ENCODE measurements at regions not wholly inside any gene's neighbourhood (a gene's known extent, or its start where the extent isn't known, plus 50 kb on each side); places are given as distances from the start of the nearest gene placed in this dataset.
"Not testable (repeated sequence)": the region's sequence is repeated elsewhere in the genome, so short reads cannot be mapped to it uniquely, and the experiment has no call there.

GRCh38 chr5:51156222-51156621 lies 227.0 kb upstream of the ISL1 start:
- Histone ChIP-seq H3K36me3 (ENCODE audit: insufficient read depth, insufficient read length, low read length) (no peaks in the 10 kb centered on the region), H3K4me1 (ENCODE audit: insufficient read depth, insufficient read length) (no peaks in the 10 kb centered on the region), H3K9ac (ENCODE audit: insufficient read length, low read depth) (no peak overlapping the region), H3K4me3 (ENCODE audit: insufficient read length, low read depth) (no peak overlapping the region), H3K27me3 (ENCODE audit: insufficient read depth, insufficient read length) (no peaks in the 10 kb centered on the region), H3K9me3 (ENCODE audit: insufficient read depth, low read length) (no peaks in the 10 kb centered on the region; the same call in none of the 2 replicates)
- no peak for DNase-seq (ENCODE audit: low read depth, low spot score)
- no peak for TF ChIP-seq ZNF274 (IDR thresholded peaks at IDR 0.05; ENCODE audit: low read depth, low read length)
- TF ChIP-seq YY1 (IDR thresholded peaks at IDR 0.05; ENCODE audit: insufficient read depth, insufficient read length): no peak
- no peak for TF ChIP-seq SUZ12 (IDR thresholded peaks at IDR 0.05; ENCODE audit: extremely low read depth, insufficient read depth, insufficient read length)

- Histone ChIP-seq H3K4me1 (ENCODE audit: insufficient read depth, insufficient read length) (no peaks in the 10 kb centered on the region), H3K9ac (ENCODE audit: insufficient read length, low read depth) (no peak overlapping the region), H3K9me3 (ENCODE audit: insufficient read depth, low read length) (no peaks in the 10 kb centered on the region; the same call in none of the 2 replicates), H3K36me3 (ENCODE audit: insufficient read depth, insufficient read length, low read length) (no peaks in the 10 kb centered on the region), H3K4me3 (ENCODE audit: insufficient read length, low read depth) (no peak overlapping the region), H3K27me3 (ENCODE audit: insufficient read depth, insufficient read length) (no peaks in the 10 kb centered on the region)
- TF ChIP-seq YY1 (IDR thresholded peaks at IDR 0.05; ENCODE audit: insufficient read depth, insufficient read length) (no peak), SUZ12 (IDR thresholded peaks at IDR 0.05; ENCODE audit: extremely low read depth, insufficient read depth, insufficient read length) (no peak), ZNF274 (IDR thresholded peaks at IDR 0.05; ENCODE audit: low read depth, low read length) (no peak)
- DNase-seq (ENCODE audit: low read depth, low spot score): peak; percentile 16
Measured at GRCh38 chr5:51156838-51157237, 226.4 kb upstream of the ISL1 start.

- H3K9ac ChIP-seq (ENCODE audit: insufficient read length, low read depth): no peak overlapping the region
- no peaks in the 10 kb centered on the region for H3K27me3 ChIP-seq (ENCODE audit: insufficient read depth, insufficient read length)
- H3K4me1 ChIP-seq (ENCODE audit: insufficient read depth, insufficient read length): no peaks in the 10 kb centered on the region
- TF ChIP-seq SUZ12 (IDR thresholded peaks at IDR 0.05; ENCODE audit: extremely low read depth, insufficient read depth, insufficient read length) (no peak), ZNF274 (IDR thresholded peaks at IDR 0.05; ENCODE audit: low read depth, low read length) (no peak), YY1 (IDR thresholded peaks at IDR 0.05; ENCODE audit: insufficient read depth, insufficient read length) (no peak)
- H3K9me3 ChIP-seq (ENCODE audit: insufficient read depth, low read length): no peaks in the 10 kb centered on the region; the same call in none of the 2 replicates
- no peak for DNase-seq (ENCODE audit: low read depth, low spot score)
- H3K4me3 ChIP-seq (ENCODE audit: insufficient read length, low read depth): no peak overlapping the region
- no peaks in the 10 kb centered on the region for H3K36me3 ChIP-seq (ENCODE audit: insufficient read depth, insufficient read length, low read length)
Measured at GRCh38 chr5:51159164-51159563, 224.1 kb upstream of the ISL1 start.

GRCh38 chr5:51159606-51160005 lies 223.6 kb upstream of the ISL1 start:
- Histone ChIP-seq H3K4me3 (ENCODE audit: insufficient read length, low read depth) (no peak overlapping the region), H3K27me3 (ENCODE audit: insufficient read depth, insufficient read length) (no peaks in the 10 kb centered on the region)
- TF ChIP-seq YY1 (IDR thresholded peaks at IDR 0.05; ENCODE audit: insufficient read depth, insufficient read length) (no peak), ZNF274 (IDR thresholded peaks at IDR 0.05; ENCODE audit: low read depth, low read length) (no peak), SUZ12 (IDR thresholded peaks at IDR 0.05; ENCODE audit: extremely low read depth, insufficient read depth, insufficient read length) (no peak)

GRCh38 chr5:51162245-51162644 lies 221.0 kb upstream of the ISL1 start:
- TF ChIP-seq YY1 (IDR thresholded peaks at IDR 0.05; ENCODE audit: insufficient read depth, insufficient read length) (no peak), ZNF274 (IDR thresholded peaks at IDR 0.05; ENCODE audit: low read depth, low read length) (no peak), SUZ12 (IDR thresholded peaks at IDR 0.05; ENCODE audit: extremely low read depth, insufficient read depth, insufficient read length) (no peak)
- H3K9me3 ChIP-seq (ENCODE audit: insufficient read depth, low read length): no peaks in the 10 kb centered on the region; the same call in 1 of the 2 replicates

More at GRCh38 chr5:51159606-51160005, 223.6 kb upstream of the ISL1 start:
- Histone ChIP-seq H3K9ac (ENCODE audit: insufficient read length, low read depth) (no peak overlapping the region), H3K36me3 (ENCODE audit: insufficient read depth, insufficient read length, low read length) (no peaks in the 10 kb centered on the region), H3K4me1 (ENCODE audit: insufficient read depth, insufficient read length) (no peaks in the 10 kb centered on the region), H3K9me3 (ENCODE audit: insufficient read depth, low read length) (no peaks in the 10 kb centered on the region; the same call in none of the 2 replicates)
- DNase-seq (ENCODE audit: low read depth, low spot score): no peak

GRCh38 chr5:51165621-51166020 lies 217.6 kb upstream of the ISL1 start:
- H3K9ac ChIP-seq (ENCODE audit: insufficient read length, low read depth); H3K9me3 ChIP-seq (ENCODE audit: insufficient read depth, low read length); DNase-seq (ENCODE audit: low read depth, low spot score); H3K36me3 ChIP-seq (ENCODE audit: insufficient read depth, insufficient read length, low read length); H3K4me3 ChIP-seq (ENCODE audit: insufficient read length, low read depth); H3K4me1 ChIP-seq (ENCODE audit: insufficient read depth, insufficient read length); H3K27me3 ChIP-seq (ENCODE audit: insufficient read depth, insufficient read length): not testable (repeated sequence)

More at GRCh38 chr5:51162245-51162644, 221.0 kb upstream of the ISL1 start:
- DNase-seq (ENCODE audit: low read depth, low spot score): no peak
- H3K36me3 ChIP-seq (ENCODE audit: insufficient read depth, insufficient read length, low read length): no peaks in the 10 kb centered on the region
- no peak overlapping the region for H3K4me3 ChIP-seq (ENCODE audit: insufficient read length, low read depth)
- no peak overlapping the region for H3K9ac ChIP-seq (ENCODE audit: insufficient read length, low read depth)
- no peaks in the 10 kb centered on the region for H3K27me3 ChIP-seq (ENCODE audit: insufficient read depth, insufficient read length)
- H3K4me1 ChIP-seq (ENCODE audit: insufficient read depth, insufficient read length): no peaks in the 10 kb centered on the region

GRCh38 chr5:51172903-51173626 lies 210.2 kb upstream of the ISL1 start:
- H3K36me3 ChIP-seq (ENCODE audit: insufficient read depth, insufficient read length, low read length): no peaks in the 10 kb centered on the region
- H3K27me3 ChIP-seq (ENCODE audit: insufficient read depth, insufficient read length): no peaks in the 10 kb centered on the region
- peaks cover 5% of the 10 kb centered on the region for H3K4me1 ChIP-seq (ENCODE audit: insufficient read depth, insufficient read length)
- TF ChIP-seq SUZ12 (IDR thresholded peaks at IDR 0.05; ENCODE audit: extremely low read depth, insufficient read depth, insufficient read length) (no peak), ZNF274 (IDR thresholded peaks at IDR 0.05; ENCODE audit: low read depth, low read length) (no peak), YY1 (IDR thresholded peaks at IDR 0.05; ENCODE audit: insufficient read depth, insufficient read length) (no peak)
- DNase-seq (ENCODE audit: low read depth, low spot score): peak; percentile 39
- no peak overlapping the region for H3K9ac ChIP-seq (ENCODE audit: insufficient read length, low read depth)
- no peak overlapping the region for H3K4me3 ChIP-seq (ENCODE audit: insufficient read length, low read depth)
- H3K9me3 ChIP-seq (ENCODE audit: insufficient read depth, low read length): no peaks in the 10 kb centered on the region
